ENCODE measurements at regions not wholly inside any gene's neighbourhood (a gene's known extent, or its start where the extent isn't known, plus 50 kb on each side); places are given as distances from the start of the nearest gene placed in this dataset.

DNA sequence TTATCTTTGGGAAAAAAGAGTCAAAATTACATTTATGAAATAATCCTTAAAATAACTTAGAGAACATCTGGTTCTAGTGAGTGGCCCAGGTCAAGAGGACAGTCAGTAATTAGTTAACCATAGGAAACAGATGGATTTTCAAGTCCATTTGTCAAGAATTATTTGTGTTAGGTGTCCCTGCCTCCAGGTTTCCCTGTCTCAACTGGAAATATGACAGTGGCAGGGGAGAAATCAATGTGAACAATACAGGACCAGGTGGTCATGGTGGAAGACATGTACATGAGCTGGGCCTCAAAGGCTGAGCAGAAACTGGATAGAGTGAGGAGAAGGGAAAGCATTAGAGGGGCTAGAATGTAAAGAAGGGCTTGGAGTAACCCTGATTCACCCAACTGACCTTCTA is 372.6 kb downstream of the VPS13C start:
- TF ChIP-seq, protein P1, sequence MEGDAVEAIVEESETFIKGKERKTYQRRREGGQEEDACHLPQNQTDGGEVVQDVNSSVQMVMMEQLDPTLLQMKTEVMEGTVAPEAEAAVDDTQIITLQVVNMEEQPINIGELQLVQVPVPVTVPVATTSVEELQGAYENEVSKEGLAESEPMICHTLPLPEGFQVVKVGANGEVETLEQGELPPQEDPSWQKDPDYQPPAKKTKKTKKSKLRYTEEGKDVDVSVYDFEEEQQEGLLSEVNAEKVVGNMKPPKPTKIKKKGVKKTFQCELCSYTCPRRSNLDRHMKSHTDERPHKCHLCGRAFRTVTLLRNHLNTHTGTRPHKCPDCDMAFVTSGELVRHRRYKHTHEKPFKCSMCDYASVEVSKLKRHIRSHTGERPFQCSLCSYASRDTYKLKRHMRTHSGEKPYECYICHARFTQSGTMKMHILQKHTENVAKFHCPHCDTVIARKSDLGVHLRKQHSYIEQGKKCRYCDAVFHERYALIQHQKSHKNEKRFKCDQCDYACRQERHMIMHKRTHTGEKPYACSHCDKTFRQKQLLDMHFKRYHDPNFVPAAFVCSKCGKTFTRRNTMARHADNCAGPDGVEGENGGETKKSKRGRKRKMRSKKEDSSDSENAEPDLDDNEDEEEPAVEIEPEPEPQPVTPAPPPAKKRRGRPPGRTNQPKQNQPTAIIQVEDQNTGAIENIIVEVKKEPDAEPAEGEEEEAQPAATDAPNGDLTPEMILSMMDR (IDR thresholded peaks at IDR 0.05), result no peak
- no peak for TF ChIP-seq POLR2A (IDR thresholded peaks at IDR 0.05)
